T-cell (primary cell): ENCODE measurements at regions not wholly inside any gene's neighbourhood (a gene's known extent, or its start where the extent isn't known, plus 50 kb on each side); places are given as distances from the start of the nearest gene placed in this dataset.
"Not testable (repeated sequence)": the region's sequence is repeated elsewhere in the genome, so short reads cannot be mapped to it uniquely, and the experiment has no call there.

ENCODE experiments used
- ATAC-seq, 4 experiments: fragments of 200-7000 bp in 3 of 4; fragments of 150-1000 bp in 1 of 4; cut with Tn5 transposase; replicated peaks in 1 of 4; 1 replicate in 3 of 4; 2 replicates in 1 of 4; pipeline ENCODE4 v1.10.0; 2021; ENCODE audit warnings: moderate library complexity in 3 of 4, mild to moderate bottlenecking in 2 of 4, moderate number of reproducible peaks in 1 of 4
- CTCF ChIA-PET, 2 donors: fragments of 300-600 bp; sonication (Branson Sonifier 250); formaldehyde crosslinking; loops; one replicate each; lab custom pipeline; 2022; ENCODE audit warnings: antibody characterized with exemption in 2 of 2; lab: Charles Lee
- POLR2A ChIA-PET, 2 donors: fragments of 300-600 bp; sonication (Branson Sonifier 250); formaldehyde crosslinking; loops; one replicate each; lab custom pipeline; 2022; ENCODE audit warnings: antibody characterized with exemption in 2 of 2; lab: Charles Lee
- DNase-seq, 35 experiments: peaks; one replicate each; pipeline versions ENCODE4 v3.0.0 to v3.0.0-alpha.2; 2013 to 2023
- H3K27ac ChIP-seq: one replicate; pipeline ENCODE4 v1.5.1; 2013; ENCODE audit warnings: low read length
- H3K27me3 ChIP-seq, 2 experiments: replicated peaks in 1 of 2; 1 replicate in 1 of 2; 2 replicates in 1 of 2; pipeline versions ENCODE4 v1.6.1 to v1.7.0; 2013; ENCODE audit warnings: low read length in 1 of 2, mixed read lengths in 1 of 2; ENCODE audit not compliant: control insufficient read depth in 2 of 2, insufficient read depth in 2 of 2; ENCODE audit errors: extremely low read depth in 1 of 2
- H3K36me3 ChIP-seq, 2 donors: 1 replicate in 1 of 2; 2 replicates in 1 of 2; pipeline versions ENCODE4 v1.6.1 to v1.7.0; 2013; ENCODE audit warnings: low read length in 1 of 2; ENCODE audit not compliant: control insufficient read depth in 2 of 2, insufficient read depth in 1 of 2; ENCODE audit errors: extremely low read depth in 1 of 2
- H3K4me1 ChIP-seq, 2 experiments: 1 replicate in 1 of 2; 2 replicates in 1 of 2; pipeline versions ENCODE4 v1.6.1 to v1.7.0; 2013; ENCODE audit warnings: low read length in 2 of 2, mixed read lengths in 1 of 2; ENCODE audit not compliant: insufficient read depth in 2 of 2, control insufficient read depth in 1 of 2; ENCODE audit errors: extremely low read depth in 1 of 2
- H3K4me3 ChIP-seq, 2 donors: 1 replicate in 1 of 2; 2 replicates in 1 of 2; pipeline versions ENCODE4 v1.5.1 to v1.7.0; 2013; ENCODE audit warnings: mild to moderate bottlenecking in 2 of 2, low read length in 1 of 2, moderate library complexity in 1 of 2; ENCODE audit not compliant: control insufficient read depth in 1 of 2; ENCODE audit errors: extremely low read depth in 1 of 2
- H3K9me3 ChIP-seq: 2 replicates; pipeline ENCODE4 v1.7.0; 2013
- H3K27ac Mint-ChIP-seq, 2 donors: one replicate each; pipeline ENCODE4 v1.8.0; 2020 to 2021; ENCODE audit warnings: mild to moderate bottlenecking in 2 of 2, mixed read lengths in 2 of 2
- H3K27me3 Mint-ChIP-seq, 2 donors: one replicate each; pipeline ENCODE4 v1.8.0; 2021 to 2022; ENCODE audit warnings: mixed read lengths in 2 of 2
- H3K36me3 Mint-ChIP-seq: one replicate; pipeline ENCODE4 v1.8.0; 2021; ENCODE audit warnings: mixed read lengths
- H3K4me1 Mint-ChIP-seq, 3 donors: one replicate each; pipeline ENCODE4 v1.8.0; 2020 to 2022; ENCODE audit warnings: mixed read lengths in 3 of 3, mild to moderate bottlenecking in 1 of 3
- H3K4me3 Mint-ChIP-seq, 3 donors: one replicate each; pipeline ENCODE4 v1.8.0; 2020 to 2022; ENCODE audit warnings: mild to moderate bottlenecking in 3 of 3, mixed read lengths in 3 of 3, moderate library complexity in 3 of 3
- H3K9me3 Mint-ChIP-seq, 3 donors: one replicate each; pipeline ENCODE4 v1.8.0; 2020 to 2022; ENCODE audit warnings: mixed read lengths in 3 of 3
- WGBS: methylation state at CpG from one replicate; pipeline ENCODE4 v1.1.5; 2013; ENCODE audit warnings: missing lambda C conversion rate; ENCODE audit not compliant: insufficient coverage; 5-methylcytosine and 5-hydroxymethylcytosine counted together

DNA sequence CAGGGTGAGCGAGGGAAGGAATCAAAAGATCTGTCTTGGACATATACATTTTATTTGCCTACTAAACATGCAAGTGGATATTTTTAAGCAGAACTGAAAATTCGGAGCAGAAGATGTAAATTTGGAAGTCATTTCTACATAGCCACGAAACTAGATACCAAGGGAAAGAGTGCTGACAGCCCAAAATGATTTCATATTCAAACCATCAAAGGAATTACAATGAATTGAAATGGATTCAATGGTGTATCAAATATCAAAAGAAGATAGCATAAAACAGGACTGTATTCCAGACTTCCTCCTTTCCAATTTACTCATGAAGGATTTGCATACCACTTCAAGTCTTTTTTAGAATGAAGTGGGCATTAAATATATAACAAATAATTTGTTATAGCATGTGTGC, 313.5 kb upstream of the KITLG start:
- CTCF ChIA-PET = no interaction called here
- no peaks in the 10 kb centered on the region for H3K4me1 Mint-ChIP-seq
- H3K9me3 Mint-ChIP-seq = no peaks in the 10 kb centered on the region
- ATAC-seq (no peak), DNase-seq (no peak)
- no CpG with 5 or more reads among the region's 3 CpGs for WGBS
- POLR2A ChIA-PET = no interaction called here
- Histone ChIP-seq H3K36me3 (no peaks in the 10 kb centered on the region), H3K27me3 (no peaks in the 10 kb centered on the region), H3K4me1 (no peaks in the 10 kb centered on the region), H3K27ac (no peak overlapping the region), H3K9me3 (no peaks in the 10 kb centered on the region), H3K4me3 (no peak overlapping the region)
- H3K36me3 Mint-ChIP-seq = no peaks in the 10 kb centered on the region
- H3K27ac Mint-ChIP-seq = no peak overlapping the region
- peaks cover 0 to 3% of the 10 kb centered on the region in 2 donors for H3K27me3 Mint-ChIP-seq
- no peak overlapping the region for H3K4me3 Mint-ChIP-seq

DNA sequence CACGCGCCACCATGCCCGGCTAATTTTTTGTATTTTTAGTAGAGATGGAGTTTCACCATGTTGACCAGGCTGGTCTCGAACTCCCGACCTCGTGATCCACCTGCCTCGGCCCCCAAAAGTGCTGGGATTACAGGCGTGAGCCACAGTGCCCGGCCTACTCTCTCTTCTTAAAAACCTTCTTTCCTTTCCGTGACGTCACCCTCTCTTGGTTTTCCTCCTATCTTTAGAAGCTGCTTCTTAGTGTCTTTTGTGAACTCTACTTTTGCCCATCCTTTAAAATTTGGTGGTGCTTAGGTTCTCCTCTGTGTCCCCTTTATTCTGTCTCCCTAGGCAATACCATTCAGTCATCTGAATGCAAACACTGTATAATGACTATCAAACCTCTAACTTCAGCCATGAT, 311.2 kb upstream of the KITLG start:
- H3K36me3 Mint-ChIP-seq, H3K9me3 ChIP-seq, H3K9me3 Mint-ChIP-seq, DNase-seq, CTCF ChIA-PET, H3K27me3 ChIP-seq, POLR2A ChIA-PET, H3K4me1 Mint-ChIP-seq, H3K4me3 Mint-ChIP-seq, H3K27ac Mint-ChIP-seq, H3K27me3 Mint-ChIP-seq, H3K4me1 ChIP-seq, H3K36me3 ChIP-seq, H3K4me3 ChIP-seq, H3K27ac ChIP-seq, ATAC-seq: not testable (repeated sequence)
- WGBS = 84% methylated on average over 11 of the region's 11 CpGs

DNA sequence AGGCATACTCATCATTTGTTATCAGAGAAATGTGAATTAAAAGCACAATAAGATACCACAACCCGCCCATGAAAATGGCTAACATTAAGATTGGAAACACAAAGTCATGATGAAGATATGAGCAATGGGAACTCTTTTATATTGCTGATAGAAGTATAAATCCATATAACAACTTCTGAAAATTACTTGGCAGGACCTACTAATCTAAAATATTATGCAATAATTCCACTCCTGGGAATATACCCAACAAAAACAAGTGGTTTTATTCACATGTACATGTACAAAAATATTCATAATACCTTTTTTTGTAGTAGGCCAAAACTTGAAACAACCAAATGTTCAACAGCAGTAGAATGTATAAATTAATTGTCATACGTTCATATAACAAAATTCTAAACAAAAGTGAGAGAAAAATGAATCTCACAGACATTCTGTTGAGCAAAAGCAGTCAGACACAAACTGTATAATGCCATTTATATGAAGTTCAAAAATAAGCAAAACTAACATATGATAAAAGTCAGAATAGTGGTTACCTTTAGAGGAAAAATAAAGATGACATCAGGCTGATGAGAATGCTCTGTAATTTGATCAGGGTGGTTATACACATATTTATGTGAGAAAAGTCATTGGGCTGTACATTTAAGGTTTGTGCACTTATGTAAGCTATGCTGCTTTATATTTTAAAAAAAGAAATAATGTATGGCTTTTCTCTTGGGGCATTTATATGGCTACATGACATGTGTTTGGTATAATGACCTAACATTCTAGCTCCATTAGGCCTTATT, 309.2 kb upstream of the KITLG start:
- H3K27ac Mint-ChIP-seq = no peak overlapping the region
- ChIA-PET CTCF (no interaction called here), POLR2A (no interaction called here)
- H3K27me3 ChIP-seq = no peaks in the 10 kb centered on the region
- no peak for DNase-seq
- H3K27me3 Mint-ChIP-seq = no peaks in the 10 kb centered on the region
- no peaks in the 10 kb centered on the region for H3K4me1 ChIP-seq
- no peak for ATAC-seq
- H3K9me3 ChIP-seq = no peaks in the 10 kb centered on the region
- no peaks in the 10 kb centered on the region for H3K36me3 ChIP-seq
- H3K9me3 Mint-ChIP-seq = no peaks in the 10 kb centered on the region
- no peak overlapping the region for H3K4me3 ChIP-seq
- no CpG with 5 or more reads among the region's 2 CpGs for WGBS
- H3K36me3 Mint-ChIP-seq = no peaks in the 10 kb centered on the region
- no peak overlapping the region for H3K27ac ChIP-seq
- no peak overlapping the region for H3K4me3 Mint-ChIP-seq
- H3K4me1 Mint-ChIP-seq = no peaks in the 10 kb centered on the region

DNA sequence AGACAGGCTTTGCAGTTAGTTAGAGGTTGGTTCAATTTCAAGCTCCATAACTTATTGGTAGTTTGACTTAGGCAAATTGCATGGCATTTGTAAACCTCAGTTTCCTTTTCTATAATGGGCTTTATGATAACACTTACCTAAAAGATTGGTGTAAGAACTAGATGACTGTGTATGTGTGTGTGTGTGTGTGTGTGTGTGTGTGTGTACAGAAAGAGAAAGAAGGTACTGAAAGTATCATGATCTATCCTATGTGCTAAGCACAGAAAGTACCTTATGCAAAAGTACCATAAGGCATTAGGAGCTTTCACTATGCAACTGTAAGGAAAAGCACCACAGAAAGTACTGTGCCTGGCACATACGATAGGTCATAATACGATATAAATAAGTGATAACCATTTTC, 304.3 kb upstream of the KITLG start:
- Histone ChIP-seq H3K27ac (no peak overlapping the region), H3K4me3 (no peak overlapping the region), H3K36me3 (no peaks in the 10 kb centered on the region), H3K27me3 (no peaks in the 10 kb centered on the region), H3K4me1 (no peaks in the 10 kb centered on the region), H3K9me3 (no peaks in the 10 kb centered on the region)
- CTCF ChIA-PET = no interaction called here
- Mint-ChIP-seq H3K27ac (no peak overlapping the region), H3K36me3 (no peaks in the 10 kb centered on the region), H3K4me1 (no peaks in the 10 kb centered on the region), H3K4me3 (no peak overlapping the region), H3K27me3 (no peaks in the 10 kb centered on the region), H3K9me3 (peaks cover 0 to 4% (median 0%) of the 10 kb centered on the region in 3 donors)
- ATAC-seq (no peak), DNase-seq (no peak)
- POLR2A ChIA-PET = no interaction called here
- WGBS = no CpG with 5 or more reads among the region's 2 CpGs

- Mint-ChIP-seq H3K4me1 (no peaks in the 10 kb centered on the region), H3K9me3 (peaks cover 0 to 4% (median 2%) of the 10 kb centered on the region in 3 donors), H3K4me3 (no peak overlapping the region), H3K27me3 (no peaks in the 10 kb centered on the region), H3K27ac (no peak overlapping the region), H3K36me3 (no peaks in the 10 kb centered on the region)
- ChIA-PET CTCF (no interaction called here), POLR2A (no interaction called here)
- no peak for DNase-seq
- Histone ChIP-seq H3K4me3 (no peak overlapping the region), H3K27ac (no peak overlapping the region), H3K9me3 (no peaks in the 10 kb centered on the region), H3K4me1 (no peaks in the 10 kb centered on the region), H3K36me3 (no peaks in the 10 kb centered on the region), H3K27me3 (no peaks in the 10 kb centered on the region)
- ATAC-seq = no peak
- WGBS = no CpG with 5 or more reads among the region's 1 CpG
Observed at GRCh38 chr12:88882662-88883061, 302.4 kb upstream of the KITLG start.

- ChIA-PET POLR2A (no interaction called here), CTCF (no interaction called here)
- no peaks in the 10 kb centered on the region for H3K4me1 Mint-ChIP-seq
- no peak overlapping the region for H3K4me3 Mint-ChIP-seq
- DNase-seq (no peak), ATAC-seq (no peak)
- H3K9me3 Mint-ChIP-seq = peaks cover 0 to 10% (median 2%) of the 10 kb centered on the region in 3 donors
- H3K27ac Mint-ChIP-seq = no peak overlapping the region
- Histone ChIP-seq H3K27me3 (no peaks in the 10 kb centered on the region), H3K9me3 (no peaks in the 10 kb centered on the region), H3K36me3 (no peaks in the 10 kb centered on the region), H3K27ac (no peak overlapping the region), H3K4me3 (no peak overlapping the region), H3K4me1 (no peaks in the 10 kb centered on the region)
- no peaks in the 10 kb centered on the region for H3K36me3 Mint-ChIP-seq
- WGBS = no CpG with 5 or more reads among the region's 2 CpGs
- H3K27me3 Mint-ChIP-seq = no peaks in the 10 kb centered on the region
Observed at GRCh38 chr12:88880051-88880450, 299.8 kb upstream of the KITLG start.

DNA sequence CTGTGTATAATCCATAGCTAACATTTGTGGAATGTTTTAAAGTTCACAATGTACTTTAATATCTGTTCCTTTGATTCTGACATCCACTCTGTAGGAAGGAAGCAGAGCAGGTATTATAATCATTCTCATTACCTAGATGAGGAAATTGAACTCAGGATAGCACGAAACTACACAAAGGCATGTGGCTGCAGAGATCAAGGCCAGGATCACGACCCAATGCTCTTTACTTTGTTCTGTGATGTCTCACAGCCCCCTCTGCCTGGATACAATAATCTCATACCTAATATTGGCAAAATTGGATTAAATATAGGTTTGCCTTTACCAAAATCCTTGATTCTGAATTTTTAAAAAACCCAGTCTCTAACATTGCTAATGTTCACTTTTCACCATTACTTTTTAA, 298.0 kb upstream of the KITLG start:
- no peaks in the 10 kb centered on the region for H3K27me3 Mint-ChIP-seq

More for the DNA sequence above, 298.0 kb upstream of the KITLG start:
- ChIA-PET POLR2A (no interaction called here), CTCF (no interaction called here)
- no peaks in the 10 kb centered on the region for H3K36me3 ChIP-seq
- H3K9me3 ChIP-seq = no peaks in the 10 kb centered on the region
- Mint-ChIP-seq H3K36me3 (no peaks in the 10 kb centered on the region), H3K4me1 (no peaks in the 10 kb centered on the region), H3K9me3 (peaks cover 0 to 8% (median 2%) of the 10 kb centered on the region in 3 donors), H3K4me3 (no peak overlapping the region), H3K27ac (no peak overlapping the region)
- H3K4me1 ChIP-seq = no peaks in the 10 kb centered on the region
- 40% methylated on average over 1 of the region's 2 CpGs for WGBS
- no peak overlapping the region for H3K27ac ChIP-seq
- H3K4me3 ChIP-seq = no peak overlapping the region
- no peak for DNase-seq
- H3K27me3 ChIP-seq = no peaks in the 10 kb centered on the region
- no peak for ATAC-seq
